Left ventricle myocardium inferior (tissue), 1 donor: ENCODE measurements at regions not wholly inside any gene's neighbourhood (a gene's known extent, or its start where the extent isn't known, plus 50 kb on each side); places are given as distances from the start of the nearest gene placed in this dataset.

Experiments
- DNase-seq: peaks from one replicate; pipeline ENCODE4 v3.0.0-alpha.2; 2020
- H3K27ac ChIP-seq: fragments of 200-600 bp; replicated peaks from 2 replicates; pipeline ENCODE4 v1.8.0; 2021
- H3K27me3 ChIP-seq: fragments of 200-600 bp; 2 replicates; pipeline ENCODE4 v1.8.0; 2021; ENCODE audit warnings: low read depth
- H3K36me3 ChIP-seq: fragments of 200-600 bp; 2 replicates; pipeline ENCODE4 v1.8.0; 2021
- H3K4me1 ChIP-seq: fragments of 200-600 bp; 2 replicates; pipeline ENCODE4 v1.8.0; 2021
- H3K4me3 ChIP-seq: fragments of 200-600 bp; 2 replicates; pipeline ENCODE4 v1.8.0; 2021; ENCODE audit warnings: mild to moderate bottlenecking, moderate library complexity
- H3K9me3 ChIP-seq: fragments of 200-600 bp; replicated peaks from 2 replicates; pipeline ENCODE4 v1.8.0; 2021
- intact Hi-C: fragments of 100-400 bp; cut with micrococcal nuclease; formaldehyde crosslinking; loops from one replicate; pipeline ENCODE4 v1.11.0; 2022
- TF ChIP-seq, protein P1 (sequence below): fragments of 200-600 bp; IDR thresholded peaks from 2 replicates; pipeline ENCODE4 v1.8.0; 2021; ENCODE audit warnings: antibody characterized with exemption, mild to moderate bottlenecking, borderline replicate concordance
- donor health status: DM: no; HTN: yes; CAD: no; lungs with severe emphysema.

DNA sequence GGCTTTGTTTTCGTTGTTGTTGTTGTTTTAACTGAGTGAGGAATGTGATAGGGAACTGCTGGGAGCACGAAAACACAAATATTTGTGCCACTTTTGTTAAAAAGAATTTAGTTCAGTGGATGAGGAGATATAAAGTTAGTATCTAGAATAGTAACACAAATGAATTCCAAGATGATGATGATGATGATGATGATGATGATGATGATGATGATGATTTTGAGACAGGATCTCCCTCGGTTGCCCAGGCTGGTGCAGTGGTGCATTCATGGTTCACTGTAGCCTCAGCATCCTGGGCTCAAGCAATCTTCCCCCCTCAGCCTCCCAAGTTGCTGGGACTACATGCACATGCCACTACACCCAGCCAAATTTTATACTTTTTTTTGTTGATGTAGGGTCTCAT lies 223.7 kb downstream of the DSEL start:
- Histone ChIP-seq H3K27me3 (no peaks in the 10 kb centered on the region), H3K9me3 (no peaks in the 10 kb centered on the region), H3K4me3 (no peak overlapping the region), H3K36me3 (no peaks in the 10 kb centered on the region), H3K27ac (no peak overlapping the region), H3K4me1 (no peaks in the 10 kb centered on the region)
- intact Hi-C loops: no loop called here
- DNase-seq: no peak
- TF ChIP-seq, protein P1, sequence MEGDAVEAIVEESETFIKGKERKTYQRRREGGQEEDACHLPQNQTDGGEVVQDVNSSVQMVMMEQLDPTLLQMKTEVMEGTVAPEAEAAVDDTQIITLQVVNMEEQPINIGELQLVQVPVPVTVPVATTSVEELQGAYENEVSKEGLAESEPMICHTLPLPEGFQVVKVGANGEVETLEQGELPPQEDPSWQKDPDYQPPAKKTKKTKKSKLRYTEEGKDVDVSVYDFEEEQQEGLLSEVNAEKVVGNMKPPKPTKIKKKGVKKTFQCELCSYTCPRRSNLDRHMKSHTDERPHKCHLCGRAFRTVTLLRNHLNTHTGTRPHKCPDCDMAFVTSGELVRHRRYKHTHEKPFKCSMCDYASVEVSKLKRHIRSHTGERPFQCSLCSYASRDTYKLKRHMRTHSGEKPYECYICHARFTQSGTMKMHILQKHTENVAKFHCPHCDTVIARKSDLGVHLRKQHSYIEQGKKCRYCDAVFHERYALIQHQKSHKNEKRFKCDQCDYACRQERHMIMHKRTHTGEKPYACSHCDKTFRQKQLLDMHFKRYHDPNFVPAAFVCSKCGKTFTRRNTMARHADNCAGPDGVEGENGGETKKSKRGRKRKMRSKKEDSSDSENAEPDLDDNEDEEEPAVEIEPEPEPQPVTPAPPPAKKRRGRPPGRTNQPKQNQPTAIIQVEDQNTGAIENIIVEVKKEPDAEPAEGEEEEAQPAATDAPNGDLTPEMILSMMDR: no peak

DNA sequence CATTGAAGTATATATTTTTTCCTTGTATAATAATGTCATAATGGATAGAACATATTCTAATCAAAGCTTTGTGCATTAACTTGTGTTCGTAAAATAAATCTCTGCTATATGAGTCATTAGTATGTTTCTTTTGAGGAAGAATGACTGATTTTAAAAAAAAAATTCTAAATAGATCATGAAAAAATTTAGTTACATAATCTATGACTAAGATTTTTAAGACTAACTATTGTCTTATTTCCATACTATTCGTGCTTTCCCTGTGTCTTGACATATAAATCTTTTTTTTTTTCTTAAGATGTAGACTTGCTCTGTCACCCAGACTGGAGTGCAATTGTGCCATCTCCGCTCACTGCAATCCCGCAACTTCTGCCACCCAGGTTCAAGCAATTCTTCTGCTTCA lies 226.1 kb downstream of the DSEL start:
- Histone ChIP-seq H3K36me3 (no peaks in the 10 kb centered on the region), H3K27me3 (no peaks in the 10 kb centered on the region), H3K27ac (no peak overlapping the region), H3K9me3 (no peaks in the 10 kb centered on the region), H3K4me1 (no peaks in the 10 kb centered on the region), H3K4me3 (no peak overlapping the region)
- no peak for DNase-seq
- intact Hi-C loops: no loop called here
- TF ChIP-seq, protein P1: no peak

- no peak for DNase-seq
- TF ChIP-seq, protein P1: no peak
- no peaks in the 10 kb centered on the region for H3K4me1 ChIP-seq
- intact Hi-C loops: no loop called here
- H3K36me3 ChIP-seq: no peaks in the 10 kb centered on the region
- H3K9me3 ChIP-seq: no peaks in the 10 kb centered on the region
- no peak overlapping the region for H3K4me3 ChIP-seq
- H3K27ac ChIP-seq: no peak overlapping the region
- H3K27me3 ChIP-seq: no peaks in the 10 kb centered on the region
Measured at GRCh38 chr18:67285583-67285982, 230.9 kb downstream of the DSEL start.

- no peaks in the 10 kb centered on the region for H3K36me3 ChIP-seq
- H3K27me3 ChIP-seq: no peaks in the 10 kb centered on the region
- H3K4me1 ChIP-seq: no peaks in the 10 kb centered on the region
- no peak for DNase-seq
- intact Hi-C loops: no loop called here
- H3K9me3 ChIP-seq: no peaks in the 10 kb centered on the region
- H3K27ac ChIP-seq: no peak overlapping the region
- H3K4me3 ChIP-seq: no peak overlapping the region
- TF ChIP-seq, protein P1: no peak
Measured at GRCh38 chr18:67282796-67283195, 233.7 kb downstream of the DSEL start.

- Histone ChIP-seq H3K9me3 (no peaks in the 10 kb centered on the region), H3K4me1 (no peaks in the 10 kb centered on the region), H3K27me3 (no peaks in the 10 kb centered on the region), H3K4me3 (no peak overlapping the region), H3K27ac (no peak overlapping the region), H3K36me3 (no peaks in the 10 kb centered on the region)
- no peak for DNase-seq
- intact Hi-C loops: no loop called here
- TF ChIP-seq, protein P1: no peak
Measured at GRCh38 chr18:67281746-67282145, 234.8 kb downstream of the DSEL start.
